ENCODE measurements at regions not wholly inside any gene's neighbourhood (a gene's known extent, or its start where the extent isn't known, plus 50 kb on each side); places are given as distances from the start of the nearest gene placed in this dataset.
"Not testable (repeated sequence)": the region's sequence is repeated elsewhere in the genome, so short reads cannot be mapped to it uniquely, and the experiment has no call there.

- no peak for DNase-seq
These were observed 248.7 kb upstream of the C2CD4B start for GRCh38 chr15:62413786-62414185.

GRCh38 chr15:62415498-62415897, 250.4 kb upstream of the C2CD4B start:
- DNase-seq: no peak

GRCh38 chr15:62416526-62416925, 251.4 kb upstream of the C2CD4B start:
- DNase-seq: no peak

GRCh38 chr15:62417439-62417838, 252.4 kb upstream of the C2CD4B start:
- DNase-seq: no peak

- not testable (repeated sequence) for DNase-seq
These were observed 253.4 kb upstream of the C2CD4B start for GRCh38 chr15:62418496-62418895.

- DNase-seq: no peak
These were observed 254.1 kb upstream of the C2CD4B start for GRCh38 chr15:62419192-62419591.

- DNase-seq: not testable (repeated sequence)
These were observed 255.3 kb upstream of the C2CD4B start for GRCh38 chr15:62420371-62420770.

- DNase-seq: no peak
These were observed 256.2 kb upstream of the C2CD4B start for GRCh38 chr15:62421289-62421688.

GRCh38 chr15:62426387-62426956, 261.4 kb upstream of the C2CD4B start:
- DNase-seq: no peak

- no peak for DNase-seq
These were observed 263.2 kb upstream of the C2CD4B start for GRCh38 chr15:62428259-62428658.

- DNase-seq: no peak
These were observed 263.9 kb upstream of the C2CD4B start for GRCh38 chr15:62428851-62429598.

- DNase-seq: no peak
These were observed 265.0 kb upstream of the C2CD4B start for GRCh38 chr15:62430056-62430455.

GRCh38 chr15:62430552-62430951, 265.5 kb upstream of the C2CD4B start:
- DNase-seq: no peak

GRCh38 chr15:62431008-62431797, 266.1 kb upstream of the C2CD4B start:
- DNase-seq: no peak

GRCh38 chr15:62431817-62432216, 266.7 kb upstream of the C2CD4B start:
- DNase-seq: no peak

GRCh38 chr15:62432702-62433398, 267.8 kb upstream of the C2CD4B start:
- no peak for DNase-seq

- no peak for DNase-seq
These were observed 271.1 kb upstream of the C2CD4B start for GRCh38 chr15:62436235-62436634.

GRCh38 chr15:62437753-62438152, 272.7 kb upstream of the C2CD4B start:
- no peak for DNase-seq

GRCh38 chr15:62439543-62440016, 274.5 kb upstream of the C2CD4B start:
- no peak for DNase-seq

- no peak for DNase-seq
These were observed 275.4 kb upstream of the C2CD4B start for GRCh38 chr15:62440362-62441105.

GRCh38 chr15:62444104-62445022, 279.3 kb upstream of the C2CD4B start:
- peak; percentile 23 for DNase-seq
